Esophagus muscularis mucosa (tissue), 4 donors: ENCODE measurements at regions not wholly inside any gene's neighbourhood (a gene's known extent, or its start where the extent isn't known, plus 50 kb on each side); places are given as distances from the start of the nearest gene placed in this dataset.
"Not testable (repeated sequence)": the region's sequence is repeated elsewhere in the genome, so short reads cannot be mapped to it uniquely, and the experiment has no call there.

Experiments
- DNase-seq: peaks from one replicate; pipeline ENCODE4 v3.0.0-alpha.2; 2017; ENCODE audit errors: extremely low spot score
- H3K27ac ChIP-seq, 4 donors: fragments of 200-600 bp; sonication (generic); replicated peaks in 1 of 4; 1 replicate in 3 of 4; 2 replicates in 1 of 4; pipeline ENCODE4 v1.5.1; 2016 to 2019; ENCODE audit warnings: mild to moderate bottlenecking in 1 of 4
- H3K27me3 ChIP-seq, 4 donors: fragments of 200-600 bp; sonication (generic); one replicate each; pipeline versions ENCODE4 v1.5.1 to v1.6.0; 2016 to 2019
- H3K36me3 ChIP-seq, 4 donors: fragments of 200-600 bp; sonication (generic); one replicate each; pipeline ENCODE4 v1.5.1; 2016 to 2019
- H3K4me1 ChIP-seq, 4 donors: fragments of 200-600 bp; sonication (generic); one replicate each; pipeline ENCODE4 v1.5.1; 2016 to 2019
- H3K4me3 ChIP-seq, 4 donors: fragments of 200-600 bp; sonication (generic); 1 replicate in 2 of 4; 2 replicates in 2 of 4; pipeline ENCODE4 v1.5.1; 2016 to 2019; ENCODE audit warnings: mild to moderate bottlenecking in 4 of 4, moderate library complexity in 1 of 4
- H3K9me3 ChIP-seq, 4 donors: fragments of 200-600 bp; sonication (generic); 1 replicate in 3 of 4; 2 replicates in 1 of 4; pipeline ENCODE4 v1.5.1; 2016 to 2019
- CTCF ChIP-seq, 3 experiments: fragments of 200-600 bp in 2 of 3; fragments of 450-650 bp in 1 of 3; sonication (generic) in 2 of 3; IDR thresholded peaks; one replicate each; pipeline ENCODE4 v1.5.1; 2017 to 2019; ENCODE audit warnings: antibody characterized with exemption in 3 of 3, mild to moderate bottlenecking in 2 of 3, moderate library complexity in 1 of 3
- EP300 ChIP-seq: sonication (generic); formaldehyde crosslinking; IDR thresholded peaks from one replicate; pipeline ENCODE4 v1.6.1; 2017; ENCODE audit warnings: antibody characterized with exemption
- POLR2A ChIP-seq: fragments of 450-650 bp; IDR thresholded peaks from one replicate; pipeline ENCODE4 v1.6.1; 2017; ENCODE audit warnings: antibody characterized with exemption, moderate library complexity, mild to moderate bottlenecking, low read depth
- POLR2AphosphoS5 ChIP-seq, 2 donors: sonication (generic); formaldehyde crosslinking; IDR thresholded peaks; one replicate each; pipeline ENCODE4 v1.6.1; 2017; ENCODE audit warnings: antibody characterized with exemption in 2 of 2
- WGBS: methylation state at CpG from one replicate; pipeline ENCODE4 v1.1.5; 2018; 5-methylcytosine and 5-hydroxymethylcytosine counted together
- intact Hi-C: fragments of 100-400 bp; cut with DNase I; formaldehyde crosslinking; loops from one replicate; pipeline ENCODE4 v1.15.1; 2023

DNA sequence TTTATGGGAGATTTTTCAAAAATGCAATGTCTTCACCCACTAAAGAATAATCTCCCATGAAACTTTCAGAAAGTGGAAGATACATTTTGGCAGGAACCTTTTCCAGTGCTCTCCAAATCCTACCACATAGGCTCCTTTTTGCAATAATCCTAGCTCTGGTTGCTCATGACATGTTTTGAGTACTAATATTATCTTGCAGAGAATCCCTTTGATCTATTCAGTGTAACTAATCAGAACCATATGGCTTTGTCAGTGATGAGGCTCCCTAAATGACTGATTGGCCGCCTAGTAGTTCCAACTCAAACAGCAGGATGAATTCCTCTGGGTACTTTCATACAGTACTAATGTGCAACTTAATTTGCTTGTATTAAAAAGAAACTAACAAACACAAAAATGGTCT is 544.0 kb upstream of the FAM98A start:
- DNase-seq, result no peak
- Histone ChIP-seq H3K9me3 (peaks cover 0 to 5% (median 2%) of the 10 kb centered on the region in 4 donors), H3K36me3 (no peaks in the 10 kb centered on the region), H3K4me1 (peaks cover 0 to 8% (median 0%) of the 10 kb centered on the region in 4 donors), H3K27me3 (no peaks in the 10 kb centered on the region), H3K27ac (no peak overlapping the region), H3K4me3 (no peak overlapping the region)
- WGBS, result 69% methylated on average over 1 of the region's 1 CpG
- TF ChIP-seq CTCF (IDR thresholded peaks at IDR 0.05) (no peak), EP300 (no peak), POLR2A (no peak), POLR2AphosphoS5 (IDR thresholded peaks at IDR 0.05) (no peak)
- intact Hi-C loops, result no loop called here

GRCh38 chr2:34142531-34143008 is 543.5 kb upstream of the FAM98A start:
- H3K27ac ChIP-seq, H3K4me3 ChIP-seq, H3K9me3 ChIP-seq, DNase-seq, H3K36me3 ChIP-seq, intact Hi-C loops, H3K27me3 ChIP-seq, H3K4me1 ChIP-seq: not testable (repeated sequence)
- 100% methylated on average over 1 of the region's 18 CpGs for WGBS

DNA sequence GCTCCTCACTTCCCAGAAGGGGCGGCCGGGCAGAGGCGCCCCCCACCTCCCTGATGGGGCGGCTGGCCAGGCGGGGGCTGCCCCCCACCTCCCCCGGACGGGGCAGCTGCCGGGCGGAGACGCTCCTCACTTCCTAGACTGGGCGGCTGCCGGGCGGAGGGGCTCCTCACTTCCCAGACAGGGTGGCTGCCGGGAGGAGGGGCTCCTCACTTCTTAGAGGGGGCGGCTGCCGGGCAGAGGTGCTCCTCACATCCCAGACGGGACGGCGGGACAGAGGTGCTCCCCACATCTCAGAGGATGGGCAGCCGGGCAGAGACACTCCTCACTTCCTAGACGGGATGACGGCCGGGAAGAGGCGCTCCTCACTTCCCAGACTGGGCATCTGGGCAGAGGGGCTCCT is 534.0 kb upstream of the FAM98A start:
- H3K4me3 ChIP-seq, DNase-seq, H3K9me3 ChIP-seq, H3K4me1 ChIP-seq, H3K36me3 ChIP-seq, H3K27me3 ChIP-seq, intact Hi-C loops, H3K27ac ChIP-seq: not testable (repeated sequence)
- WGBS, result 100% methylated on average over 2 of the region's 24 CpGs

DNA sequence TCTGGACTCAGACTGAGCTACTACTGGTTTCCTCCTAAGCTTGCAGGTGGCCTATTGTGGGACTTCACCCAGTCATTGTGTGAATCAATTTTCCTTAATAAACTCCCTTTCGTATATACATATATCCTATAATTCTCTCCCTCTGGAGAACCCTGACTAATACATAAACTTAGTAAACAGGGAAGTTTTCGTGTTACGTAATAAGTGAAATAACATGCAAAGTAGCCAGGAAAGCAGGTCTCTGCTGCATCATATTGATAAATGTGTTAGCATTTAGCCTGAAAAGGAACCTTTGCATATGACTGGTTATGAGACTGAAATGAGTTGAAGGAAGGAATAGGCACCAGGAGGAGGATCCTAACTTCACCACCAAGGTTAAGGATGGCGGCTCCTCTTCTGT is 527.2 kb upstream of the FAM98A start:
- intact Hi-C loops, result no loop called here
- Histone ChIP-seq H3K9me3 (no peaks in the 10 kb centered on the region), H3K27me3 (no peaks in the 10 kb centered on the region), H3K4me1 (no peaks in the 10 kb centered on the region), H3K4me3 (no peak overlapping the region), H3K36me3 (no peaks in the 10 kb centered on the region), H3K27ac (no peak overlapping the region)
- 97% methylated on average over 4 of the region's 4 CpGs for WGBS
- no peak for TF ChIP-seq EP300
- TF ChIP-seq POLR2A, result no peak
- no peak for DNase-seq

GRCh38 chr2:34123996-34124785 is 525.1 kb upstream of the FAM98A start:
- intact Hi-C loops, result no loop called here
- DNase-seq, result no peak
- TF ChIP-seq POLR2AphosphoS5 (IDR thresholded peaks at IDR 0.05), result no peak
- TF ChIP-seq EP300, result no peak
- TF ChIP-seq POLR2A, result no peak
- no peak for TF ChIP-seq CTCF (IDR thresholded peaks at IDR 0.05)
- no peak overlapping the region for H3K4me3 ChIP-seq
- 71% methylated on average over 7 of the region's 7 CpGs for WGBS
- H3K27me3 ChIP-seq, result no peaks in the 10 kb centered on the region
- no peak overlapping the region for H3K27ac ChIP-seq
- no peaks in the 10 kb centered on the region for H3K4me1 ChIP-seq
- H3K36me3 ChIP-seq, result no peaks in the 10 kb centered on the region
- no peaks in the 10 kb centered on the region for H3K9me3 ChIP-seq

DNA sequence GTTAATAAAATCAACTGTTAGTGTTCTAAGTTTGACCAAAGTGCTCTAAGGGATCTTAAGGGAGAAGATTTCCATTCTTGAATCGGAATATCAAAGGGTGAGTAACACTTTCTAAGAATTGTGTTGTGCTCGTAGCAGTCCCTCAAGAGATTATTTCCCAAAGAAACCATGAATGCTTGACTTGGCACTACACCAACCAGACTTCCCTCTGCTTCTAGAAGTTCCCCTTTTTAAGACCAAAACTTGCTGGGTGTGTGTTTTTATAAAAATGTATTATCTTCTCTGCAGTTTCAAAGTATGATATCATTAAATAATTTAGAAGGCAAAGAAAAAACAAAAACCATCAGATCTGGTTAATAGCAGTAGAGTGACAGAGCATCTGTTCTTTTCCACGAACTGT is 522.0 kb upstream of the FAM98A start:
- H3K4me3 ChIP-seq, result no peak overlapping the region
- no peaks in the 10 kb centered on the region for H3K27me3 ChIP-seq
- TF ChIP-seq EP300 (no peak), CTCF (IDR thresholded peaks at IDR 0.05) (no peak), POLR2A (no peak), POLR2AphosphoS5 (IDR thresholded peaks at IDR 0.05) (no peak)
- intact Hi-C loops, result no loop called here
- no peak overlapping the region for H3K27ac ChIP-seq
- H3K4me1 ChIP-seq, result no peaks in the 10 kb centered on the region
- 32% methylated on average over 3 of the region's 3 CpGs for WGBS
- H3K36me3 ChIP-seq, result no peaks in the 10 kb centered on the region
- H3K9me3 ChIP-seq, result no peaks in the 10 kb centered on the region
- DNase-seq, result no peak
